Thymus (tissue), 11 donors: ENCODE measurements at regions not wholly inside any gene's neighbourhood (a gene's known extent, or its start where the extent isn't known, plus 50 kb on each side); places are given as distances from the start of the nearest gene placed in this dataset.

Experiments
- DNase-seq, 9 donors: peaks; one replicate each; pipeline ENCODE4 v3.0.0-alpha.2; 2013; ENCODE audit warnings: low spot score in 9 of 9, low read depth in 6 of 9, missing footprints in 1 of 9
- H3K27ac ChIP-seq, 2 donors: one replicate each; pipeline ENCODE4 v1.5.1; 2013; ENCODE audit warnings: control low read depth in 1 of 2, low read depth in 1 of 2, low read length in 1 of 2, mild to moderate bottlenecking in 1 of 2, moderate library complexity in 1 of 2
- H3K27me3 ChIP-seq, 2 donors: one replicate each; pipeline ENCODE4 v1.5.1; 2013; ENCODE audit warnings: low read length in 1 of 2; ENCODE audit not compliant: control insufficient read depth in 2 of 2, insufficient read depth in 1 of 2
- H3K36me3 ChIP-seq, 2 donors: one replicate each; pipeline ENCODE4 v1.5.1; 2013; ENCODE audit warnings: low read length in 1 of 2, mild to moderate bottlenecking in 1 of 2, moderate library complexity in 1 of 2; ENCODE audit not compliant: control insufficient read depth in 2 of 2, insufficient read depth in 2 of 2
- H3K4me1 ChIP-seq, 2 donors: one replicate each; pipeline ENCODE4 v1.5.1; 2013; ENCODE audit warnings: low read length in 2 of 2; ENCODE audit not compliant: control insufficient read depth in 2 of 2, insufficient read depth in 2 of 2
- H3K4me3 ChIP-seq, 2 donors: one replicate each; pipeline ENCODE4 v1.5.1; 2013; ENCODE audit warnings: low read length in 2 of 2, control low read depth in 1 of 2, mild to moderate bottlenecking in 1 of 2
- H3K9me3 ChIP-seq, 2 donors: one replicate each; pipeline ENCODE4 v1.5.1; 2013; ENCODE audit warnings: low read length in 1 of 2, mild to moderate bottlenecking in 1 of 2; ENCODE audit not compliant: control insufficient read depth in 2 of 2, insufficient read depth in 1 of 2
- WGBS: extraction: QIAGEN DNeasy Blood & Tissue Kit; methylation state at CpG from one replicate; pipeline ENCODE4 v1.1.7; 2013; 5-methylcytosine and 5-hydroxymethylcytosine counted together
- donor health status: healthy.

- Histone ChIP-seq H3K9me3 (no peaks in the 10 kb centered on the region), H3K27ac (no peak overlapping the region), H3K36me3 (no peaks in the 10 kb centered on the region), H3K4me1 (no peaks in the 10 kb centered on the region), H3K27me3 (no peaks in the 10 kb centered on the region), H3K4me3 (no peak overlapping the region)
- DNase-seq = no peak
- WGBS = 95% methylated on average over 3 of the region's 3 CpGs
These were observed 370.1 kb upstream of the NR5A2 start for GRCh38 chr1:199657449-199657848.

DNA sequence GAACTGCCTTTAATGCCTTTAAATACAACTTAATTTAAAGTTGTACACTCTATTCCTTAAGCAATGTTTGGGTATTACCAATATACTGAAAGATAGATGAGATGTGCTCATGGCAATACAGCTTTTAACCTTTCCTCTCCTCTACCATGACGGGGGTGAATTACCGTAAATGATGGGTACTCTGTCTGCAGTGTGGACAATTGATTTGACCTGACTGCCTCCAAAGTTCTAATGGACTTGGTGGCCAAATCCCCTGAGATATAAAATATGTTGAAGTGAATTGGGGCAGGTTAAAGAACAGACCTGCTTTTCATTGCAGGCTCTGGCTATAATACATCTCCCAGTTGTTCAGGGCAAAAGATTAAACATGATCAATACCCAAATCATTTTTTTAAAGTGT is 367.4 kb upstream of the NR5A2 start:
- Histone ChIP-seq H3K9me3 (no peaks in the 10 kb centered on the region), H3K27me3 (no peaks in the 10 kb centered on the region), H3K27ac (no peak overlapping the region), H3K36me3 (no peaks in the 10 kb centered on the region), H3K4me3 (no peak overlapping the region), H3K4me1 (no peaks in the 10 kb centered on the region)
- WGBS = 99% methylated on average over 2 of the region's 2 CpGs
- no peak for DNase-seq

GRCh38 chr1:199665371-199665770 is 362.1 kb upstream of the NR5A2 start:
- no peak overlapping the region for H3K4me3 ChIP-seq
- H3K4me1 ChIP-seq = no peaks in the 10 kb centered on the region
- DNase-seq = no peak
- no peaks in the 10 kb centered on the region for H3K27me3 ChIP-seq
- WGBS = 0% methylated on average over 1 of the region's 1 CpG
- H3K36me3 ChIP-seq = no peaks in the 10 kb centered on the region
- H3K27ac ChIP-seq = no peak overlapping the region
- H3K9me3 ChIP-seq = no peaks in the 10 kb centered on the region

DNA sequence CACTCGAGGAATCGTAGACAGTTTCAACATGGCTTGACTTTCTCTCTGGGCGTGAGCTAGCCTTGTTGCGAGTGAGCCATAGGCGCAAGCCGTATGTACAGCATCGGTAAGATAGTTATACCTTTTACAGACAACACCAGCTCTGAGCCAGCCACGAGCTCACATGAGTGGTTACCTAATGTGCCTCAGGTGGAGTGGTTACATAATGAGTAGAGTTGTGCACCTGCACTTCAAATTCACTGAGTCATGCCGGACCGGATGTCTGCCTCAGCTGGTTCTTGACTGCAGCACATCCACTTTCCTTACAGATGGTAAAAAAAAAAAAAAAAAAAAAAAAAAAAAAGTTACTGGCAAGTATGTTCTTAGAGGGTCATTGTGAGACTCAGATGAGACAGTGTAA is 360.4 kb upstream of the NR5A2 start:
- Histone ChIP-seq H3K27me3 (no peaks in the 10 kb centered on the region), H3K4me1 (no peaks in the 10 kb centered on the region), H3K27ac (no peak overlapping the region), H3K9me3 (no peaks in the 10 kb centered on the region), H3K36me3 (no peaks in the 10 kb centered on the region), H3K4me3 (no peak overlapping the region)
- no peak for DNase-seq
- WGBS = 80% methylated on average over 10 of the region's 10 CpGs

GRCh38 chr1:199669916-199670315 is 357.6 kb upstream of the NR5A2 start:
- DNase-seq = no peak
- H3K9me3 ChIP-seq = no peaks in the 10 kb centered on the region
- H3K36me3 ChIP-seq = no peaks in the 10 kb centered on the region
- no peak overlapping the region for H3K27ac ChIP-seq
- H3K27me3 ChIP-seq = no peaks in the 10 kb centered on the region
- H3K4me1 ChIP-seq = no peaks in the 10 kb centered on the region
- H3K4me3 ChIP-seq = no peak overlapping the region

- no peaks in the 10 kb centered on the region for H3K4me1 ChIP-seq
- 96% methylated on average over 3 of the region's 3 CpGs for WGBS
- no peaks in the 10 kb centered on the region for H3K27me3 ChIP-seq
- H3K9me3 ChIP-seq = no peaks in the 10 kb centered on the region
- H3K4me3 ChIP-seq = no peak overlapping the region
- H3K27ac ChIP-seq = no peak overlapping the region
- no peak for DNase-seq
- H3K36me3 ChIP-seq = no peaks in the 10 kb centered on the region
These were observed 355.8 kb upstream of the NR5A2 start for GRCh38 chr1:199671684-199672083.

- no peak overlapping the region for H3K27ac ChIP-seq
These were observed 351.6 kb upstream of the NR5A2 start for GRCh38 chr1:199675937-199676336.

DNA sequence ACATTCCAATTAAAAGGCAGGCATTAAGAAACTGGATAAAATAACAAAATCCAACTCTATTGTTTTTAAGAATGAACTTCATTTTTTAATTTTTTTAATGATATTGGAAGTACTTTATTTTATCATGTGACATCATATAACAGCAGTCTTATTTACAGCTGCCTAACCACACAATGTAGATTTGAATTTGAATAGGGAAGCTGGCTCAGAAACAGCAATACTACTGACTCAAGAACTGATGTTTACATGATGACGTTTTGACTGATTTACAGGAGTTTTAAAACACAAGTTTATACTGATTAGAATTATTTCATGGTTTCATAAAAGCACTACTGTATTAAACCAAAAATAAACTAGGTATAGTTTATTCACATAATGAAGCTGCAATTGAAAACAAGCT is 348.7 kb upstream of the NR5A2 start:
- DNase-seq = no peak
- Histone ChIP-seq H3K27ac (no peak overlapping the region), H3K9me3 (no peaks in the 10 kb centered on the region), H3K4me3 (no peak overlapping the region), H3K36me3 (no peaks in the 10 kb centered on the region), H3K27me3 (no peaks in the 10 kb centered on the region), H3K4me1 (no peaks in the 10 kb centered on the region)
- WGBS = 49% methylated on average over 1 of the region's 1 CpG

More at GRCh38 chr1:199675937-199676336, 351.6 kb upstream of the NR5A2 start:
- Histone ChIP-seq H3K4me1 (no peaks in the 10 kb centered on the region), H3K27me3 (no peaks in the 10 kb centered on the region), H3K4me3 (no peak overlapping the region), H3K36me3 (no peaks in the 10 kb centered on the region), H3K9me3 (no peaks in the 10 kb centered on the region)
- WGBS = 96% methylated on average over 3 of the region's 3 CpGs
- DNase-seq = no peak

- no peaks in the 10 kb centered on the region for H3K27me3 ChIP-seq
- H3K4me1 ChIP-seq = no peaks in the 10 kb centered on the region
- no peak overlapping the region for H3K27ac ChIP-seq
- no peaks in the 10 kb centered on the region for H3K36me3 ChIP-seq
- H3K4me3 ChIP-seq = no peak overlapping the region
- no peak for DNase-seq
- no peaks in the 10 kb centered on the region for H3K9me3 ChIP-seq
These were observed 345.4 kb upstream of the NR5A2 start for GRCh38 chr1:199682081-199682480.

DNA sequence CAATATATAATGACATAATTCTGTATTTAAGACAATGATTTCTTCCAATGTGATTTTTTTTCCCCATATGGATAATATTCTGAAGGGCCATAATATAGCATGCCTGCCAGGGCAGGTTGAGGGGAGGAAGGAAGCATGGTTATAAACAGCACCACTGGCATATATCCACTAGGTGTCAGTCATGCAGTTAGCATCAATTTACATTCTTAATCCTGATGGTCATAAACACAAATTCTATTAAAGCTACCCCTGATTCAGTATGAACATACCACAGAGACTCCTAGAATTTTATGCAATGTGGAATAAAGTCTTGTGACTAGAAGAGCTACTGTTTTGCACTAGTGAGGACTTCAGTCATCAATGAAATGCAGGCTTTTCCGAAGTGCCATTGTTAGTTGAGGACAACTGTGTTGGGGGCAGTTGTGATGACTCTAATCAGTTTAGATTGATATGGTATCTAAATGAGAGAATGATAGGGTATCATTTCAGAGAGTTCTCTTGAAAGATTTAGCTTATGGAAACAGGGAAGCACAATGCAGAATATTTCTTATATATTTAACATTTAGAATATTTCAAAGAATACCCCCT is 342.7 kb upstream of the NR5A2 start:
- Histone ChIP-seq H3K27ac (no peak overlapping the region), H3K9me3 (no peaks in the 10 kb centered on the region), H3K4me3 (no peak overlapping the region), H3K27me3 (no peaks in the 10 kb centered on the region), H3K4me1 (no peaks in the 10 kb centered on the region), H3K36me3 (no peaks in the 10 kb centered on the region)
- WGBS = 99% methylated on average over 1 of the region's 1 CpG
- peak; percentile 2 to 69 (median 47) for DNase-seq
